Mesendoderm (in vitro differentiated cells): ENCODE measurements at regions not wholly inside any gene's neighbourhood (a gene's known extent, or its start where the extent isn't known, plus 50 kb on each side); places are given as distances from the start of the nearest gene placed in this dataset.
"Not testable (repeated sequence)": the region's sequence is repeated elsewhere in the genome, so short reads cannot be mapped to it uniquely, and the experiment has no call there.

Source experiments
- DNase-seq: peaks from one replicate; pipeline ENCODE4 v3.0.0; 2013
- H2AK5ac ChIP-seq: 2 replicates; pipeline ENCODE4 v1.6.1; 2013; ENCODE audit warnings: low read length, inconsistent platforms
- H2BK120ac ChIP-seq: 2 replicates; pipeline ENCODE4 v1.6.1; 2013; ENCODE audit warnings: low read depth, mild to moderate bottlenecking, low read length, moderate library complexity, mixed read lengths
- H2BK15ac ChIP-seq: replicated peaks from 2 replicates; pipeline ENCODE4 v1.6.1; 2013; ENCODE audit warnings: low read depth, mild to moderate bottlenecking, moderate library complexity
- H2BK5ac ChIP-seq: 2 replicates; pipeline ENCODE4 v1.6.1; 2013; ENCODE audit warnings: low read length, inconsistent platforms
- H3K18ac ChIP-seq: 2 replicates; pipeline ENCODE4 v1.6.1; 2013; ENCODE audit warnings: mild to moderate bottlenecking, low read length, mixed read lengths
- H3K23ac ChIP-seq: one replicate; pipeline ENCODE4 v1.6.1; 2013; ENCODE audit warnings: low read length
- H3K27ac ChIP-seq: 2 replicates; pipeline ENCODE4 v1.5.1; 2013; ENCODE audit warnings: low read depth, mild to moderate bottlenecking, inconsistent platforms, low read length, moderate library complexity
- H3K27me3 ChIP-seq: 2 replicates; pipeline ENCODE4 v1.6.1; 2013; ENCODE audit warnings: low read length, control low read depth, mild to moderate bottlenecking, inconsistent platforms; ENCODE audit not compliant: insufficient read depth, poor library complexity
- H3K36me3 ChIP-seq: 2 replicates; pipeline ENCODE4 v1.6.1; 2013; ENCODE audit warnings: low read length, inconsistent platforms; ENCODE audit not compliant: control insufficient read depth, insufficient read depth
- H3K4ac ChIP-seq: one replicate; pipeline ENCODE4 v1.6.1; 2013; ENCODE audit warnings: low read depth, mild to moderate bottlenecking, low read length, moderate library complexity
- H3K4me1 ChIP-seq: 2 replicates; pipeline ENCODE4 v1.6.1; 2013; ENCODE audit warnings: low read depth, low read length, inconsistent platforms; ENCODE audit not compliant: control insufficient read depth
- H3K4me2 ChIP-seq: 2 replicates; pipeline ENCODE4 v1.6.1; 2013; ENCODE audit warnings: low read length
- H3K4me3 ChIP-seq: 2 replicates; pipeline ENCODE4 v1.5.1; 2013; ENCODE audit warnings: mild to moderate bottlenecking, low read length
- H3K56ac ChIP-seq: one replicate; pipeline ENCODE4 v1.6.1; 2013; ENCODE audit warnings: low read length
- H3K79me1 ChIP-seq: 2 replicates; pipeline ENCODE4 v1.6.1; 2013; ENCODE audit warnings: low read length, inconsistent platforms
- H3K79me2 ChIP-seq: 2 replicates; pipeline ENCODE4 v1.6.1; 2013; ENCODE audit warnings: mild to moderate bottlenecking, low read length; ENCODE audit not compliant: control insufficient read depth, insufficient read depth
- H3K9ac ChIP-seq: 2 replicates; pipeline ENCODE4 v1.6.1; 2013; ENCODE audit warnings: low read length, inconsistent platforms
- H4K5ac ChIP-seq: one replicate; pipeline ENCODE4 v1.6.1; 2013; ENCODE audit warnings: low read length
- H4K8ac ChIP-seq: one replicate; pipeline ENCODE4 v1.6.1; 2013; ENCODE audit warnings: low read depth, mild to moderate bottlenecking, control low read depth, low read length, moderate library complexity
- WGBS: extraction: QIAGEN DNeasy Blood & Tissue Kit; methylation state at CpG from one replicate; pipeline ENCODE4 v1.1.7; 2013; ENCODE audit warnings: low lambda C conversion rate, missing lambda C conversion rate; ENCODE audit not compliant: insufficient coverage; ENCODE audit errors: extremely low coverage; 5-methylcytosine and 5-hydroxymethylcytosine counted together

- Histone ChIP-seq H2BK120ac (no peak overlapping the region), H4K8ac (no peak overlapping the region), H3K4me3 (no peak overlapping the region), H3K27ac (no peak overlapping the region), H2BK15ac (no peak overlapping the region), H3K79me1 (no peaks in the 10 kb centered on the region), H2BK5ac (no peak overlapping the region), H3K4me1 (no peaks in the 10 kb centered on the region), H3K4ac (no peak overlapping the region), H3K36me3 (no peaks in the 10 kb centered on the region), H3K23ac (no peak overlapping the region), H2AK5ac (no peak overlapping the region), H3K27me3 (no peaks in the 10 kb centered on the region), H3K79me2 (no peaks in the 10 kb centered on the region), H3K4me2 (no peak overlapping the region), H3K9ac (no peak overlapping the region), H3K56ac (no peak overlapping the region), H4K5ac (no peak overlapping the region), H3K18ac (no peak overlapping the region)
- no CpG with 5 or more reads among the region's 5 CpGs for WGBS
- DNase-seq: no peak
Measured at GRCh38 chr2:7755879-7756278, 838.7 kb downstream of the RNF144A start.

- H3K4me1 ChIP-seq: no peaks in the 10 kb centered on the region
- H3K56ac ChIP-seq: no peak overlapping the region
- no peak overlapping the region for H4K8ac ChIP-seq
- no peak overlapping the region for H2BK15ac ChIP-seq
- no peak overlapping the region for H3K9ac ChIP-seq
- no peaks in the 10 kb centered on the region for H3K79me1 ChIP-seq
- no peak overlapping the region for H3K27ac ChIP-seq
- no peaks in the 10 kb centered on the region for H3K27me3 ChIP-seq
- H4K5ac ChIP-seq: no peak overlapping the region
- H3K18ac ChIP-seq: no peak overlapping the region
- no peaks in the 10 kb centered on the region for H3K36me3 ChIP-seq
- H3K4ac ChIP-seq: no peak overlapping the region
- no peak overlapping the region for H2BK5ac ChIP-seq
- no peak overlapping the region for H3K4me2 ChIP-seq
- no peak overlapping the region for H2AK5ac ChIP-seq
- H2BK120ac ChIP-seq: no peak overlapping the region
- no peak overlapping the region for H3K4me3 ChIP-seq
- no peaks in the 10 kb centered on the region for H3K79me2 ChIP-seq
- H3K23ac ChIP-seq: no peak overlapping the region
- no CpG with 5 or more reads among the region's 3 CpGs for WGBS
- DNase-seq: no peak
Measured at GRCh38 chr2:7758073-7758759, 841.0 kb downstream of the RNF144A start.

DNA sequence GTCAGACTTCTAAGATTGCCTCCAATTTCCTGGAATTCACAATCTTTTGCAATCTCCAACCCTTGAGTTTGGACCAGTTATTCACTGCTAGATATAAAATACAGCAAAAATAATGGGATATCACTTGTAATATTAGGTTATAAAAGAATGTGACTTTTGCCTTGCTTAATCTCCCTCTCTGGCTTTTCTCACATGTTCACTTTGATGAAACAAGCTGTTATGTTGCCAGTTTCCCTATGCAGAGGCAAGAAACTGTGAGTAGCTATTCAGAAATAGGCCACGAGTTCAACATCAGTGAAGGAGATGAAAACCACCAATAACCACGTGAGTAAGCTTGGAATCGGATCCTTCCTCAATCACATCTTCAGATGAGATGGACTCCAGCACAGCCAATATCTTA, 842.7 kb downstream of the RNF144A start:
- Histone ChIP-seq H3K23ac (no peak overlapping the region), H3K4me2 (no peak overlapping the region)

GRCh38 chr2:7763418-7763817, 846.2 kb downstream of the RNF144A start:
- H4K8ac ChIP-seq, H3K79me2 ChIP-seq, H2AK5ac ChIP-seq, H2BK15ac ChIP-seq, H3K4ac ChIP-seq, H3K4me2 ChIP-seq, H3K23ac ChIP-seq, H3K36me3 ChIP-seq, H2BK120ac ChIP-seq, H3K27ac ChIP-seq, H3K56ac ChIP-seq, H3K4me1 ChIP-seq, H4K5ac ChIP-seq, DNase-seq, H3K9ac ChIP-seq, H3K27me3 ChIP-seq, H3K4me3 ChIP-seq, H3K79me1 ChIP-seq, H3K18ac ChIP-seq, H2BK5ac ChIP-seq: not testable (repeated sequence)
- WGBS: no CpG with 5 or more reads among the region's 3 CpGs

More for the DNA sequence above, 842.7 kb downstream of the RNF144A start:
- H4K8ac ChIP-seq: no peak overlapping the region
- H3K4me3 ChIP-seq: no peak overlapping the region
- no peak overlapping the region for H2BK5ac ChIP-seq
- no peaks in the 10 kb centered on the region for H3K4me1 ChIP-seq
- H3K9ac ChIP-seq: no peak overlapping the region
- no peak overlapping the region for H2AK5ac ChIP-seq
- H3K27ac ChIP-seq: no peak overlapping the region
- H3K79me1 ChIP-seq: no peaks in the 10 kb centered on the region
- no peaks in the 10 kb centered on the region for H3K36me3 ChIP-seq
- H2BK15ac ChIP-seq: no peak overlapping the region
- no peak overlapping the region for H3K56ac ChIP-seq
- no peak overlapping the region for H3K4ac ChIP-seq
- no peaks in the 10 kb centered on the region for H3K79me2 ChIP-seq
- no peak for DNase-seq
- H3K27me3 ChIP-seq: no peaks in the 10 kb centered on the region
- no peak overlapping the region for H4K5ac ChIP-seq
- WGBS: no CpG with 5 or more reads among the region's 3 CpGs
- H3K18ac ChIP-seq: no peak overlapping the region
- H2BK120ac ChIP-seq: no peak overlapping the region

GRCh38 chr2:7765236-7765635, 848.0 kb downstream of the RNF144A start:
- Histone ChIP-seq H3K4me1 (no peaks in the 10 kb centered on the region), H3K56ac (no peak overlapping the region), H3K36me3 (no peaks in the 10 kb centered on the region), H2BK5ac (no peak overlapping the region), H3K23ac (no peak overlapping the region), H4K8ac (no peak overlapping the region), H3K79me1 (no peaks in the 10 kb centered on the region), H4K5ac (no peak overlapping the region), H3K4me3 (no peak overlapping the region), H2BK15ac (no peak overlapping the region), H2BK120ac (no peak overlapping the region), H3K9ac (no peak overlapping the region), H3K4ac (no peak overlapping the region), H3K4me2 (no peak overlapping the region), H3K18ac (no peak overlapping the region), H2AK5ac (no peak overlapping the region), H3K27ac (no peak overlapping the region), H3K27me3 (no peaks in the 10 kb centered on the region), H3K79me2 (no peaks in the 10 kb centered on the region)
- DNase-seq: no peak
- WGBS: 100% methylated on average over 1 of the region's 1 CpG

DNA sequence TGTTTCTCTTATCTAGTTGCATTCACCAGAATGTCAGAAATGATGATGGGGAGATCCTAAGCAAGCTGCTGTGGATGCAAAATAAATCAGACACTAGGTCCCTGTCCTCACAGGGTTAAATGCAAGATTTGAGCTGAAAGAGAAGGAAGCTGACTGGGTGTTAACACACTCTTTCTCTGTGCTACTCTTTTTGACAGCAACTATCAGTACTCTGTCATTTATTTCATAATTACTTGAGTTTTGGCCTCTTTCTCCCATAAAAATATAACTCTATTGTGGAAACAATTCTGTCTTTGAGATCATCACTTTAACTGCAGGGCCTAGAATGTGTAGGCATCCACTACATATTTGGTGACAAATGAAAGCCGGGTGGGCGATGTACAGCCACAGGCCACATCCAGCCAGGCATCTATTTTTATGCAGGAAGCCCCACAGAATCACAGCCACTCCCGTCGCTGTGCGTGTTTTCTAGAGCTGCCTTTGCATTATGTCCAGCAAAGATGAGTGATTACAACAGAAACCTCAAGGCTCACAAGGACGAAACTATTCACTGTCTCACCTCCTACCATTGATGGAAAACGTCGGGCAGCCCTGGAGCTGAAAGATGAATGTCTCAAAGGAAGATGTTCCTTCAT, 849.0 kb downstream of the RNF144A start:
- Histone ChIP-seq H3K79me1 (no peaks in the 10 kb centered on the region), H4K5ac (no peak overlapping the region), H3K4me1 (no peaks in the 10 kb centered on the region), H4K8ac (no peak overlapping the region), H2AK5ac (no peak overlapping the region), H3K4ac (no peak overlapping the region), H3K27ac (no peak overlapping the region), H2BK5ac (no peak overlapping the region), H2BK120ac (no peak overlapping the region), H3K36me3 (no peaks in the 10 kb centered on the region), H3K4me3 (no peak overlapping the region), H3K79me2 (no peaks in the 10 kb centered on the region), H3K56ac (no peak overlapping the region), H3K27me3 (no peaks in the 10 kb centered on the region), H2BK15ac (no peak overlapping the region), H3K4me2 (no peak overlapping the region), H3K23ac (no peak overlapping the region), H3K18ac (no peak overlapping the region), H3K9ac (no peak overlapping the region)
- DNase-seq: no peak
- WGBS: no CpG with 5 or more reads among the region's 8 CpGs
